22Rv1 (cell line): ENCODE measurements at regions not wholly inside any gene's neighbourhood (a gene's known extent, or its start where the extent isn't known, plus 50 kb on each side); places are given as distances from the start of the nearest gene placed in this dataset.

Experiments used
- ZFX ChIP-seq: fragments of 450-650 bp; IDR thresholded peaks from 2 replicates; pipeline ENCODE4 v1.6.1; 2017; ENCODE audit warnings: antibody characterized with exemption, borderline replicate concordance
- TF ChIP-seq, protein P1 (sequence below): fragments of 450-650 bp; IDR thresholded peaks from 2 replicates; pipeline ENCODE4 v1.5.1; 2017; ENCODE audit warnings: mild to moderate bottlenecking

DNA sequence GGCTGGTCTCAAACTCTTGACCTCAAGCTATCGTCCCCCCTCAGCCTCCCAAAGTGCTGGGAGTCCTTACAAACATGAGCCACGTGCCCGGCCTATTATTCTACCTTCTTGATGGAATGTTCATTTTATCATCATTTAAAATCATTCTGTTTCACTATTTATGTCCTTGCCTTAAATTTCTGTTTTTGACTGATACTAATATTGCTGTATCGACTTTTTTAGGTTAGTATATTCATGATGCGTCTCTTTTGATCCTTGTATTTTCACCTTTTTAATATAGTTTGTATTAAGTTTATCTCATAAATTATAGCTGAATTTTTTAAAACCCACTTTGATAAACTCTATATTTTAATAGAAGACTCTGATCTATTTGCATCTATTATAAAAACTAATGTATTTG is 98.4 kb upstream of the STXBP5 start:
- TF ChIP-seq, protein P1, sequence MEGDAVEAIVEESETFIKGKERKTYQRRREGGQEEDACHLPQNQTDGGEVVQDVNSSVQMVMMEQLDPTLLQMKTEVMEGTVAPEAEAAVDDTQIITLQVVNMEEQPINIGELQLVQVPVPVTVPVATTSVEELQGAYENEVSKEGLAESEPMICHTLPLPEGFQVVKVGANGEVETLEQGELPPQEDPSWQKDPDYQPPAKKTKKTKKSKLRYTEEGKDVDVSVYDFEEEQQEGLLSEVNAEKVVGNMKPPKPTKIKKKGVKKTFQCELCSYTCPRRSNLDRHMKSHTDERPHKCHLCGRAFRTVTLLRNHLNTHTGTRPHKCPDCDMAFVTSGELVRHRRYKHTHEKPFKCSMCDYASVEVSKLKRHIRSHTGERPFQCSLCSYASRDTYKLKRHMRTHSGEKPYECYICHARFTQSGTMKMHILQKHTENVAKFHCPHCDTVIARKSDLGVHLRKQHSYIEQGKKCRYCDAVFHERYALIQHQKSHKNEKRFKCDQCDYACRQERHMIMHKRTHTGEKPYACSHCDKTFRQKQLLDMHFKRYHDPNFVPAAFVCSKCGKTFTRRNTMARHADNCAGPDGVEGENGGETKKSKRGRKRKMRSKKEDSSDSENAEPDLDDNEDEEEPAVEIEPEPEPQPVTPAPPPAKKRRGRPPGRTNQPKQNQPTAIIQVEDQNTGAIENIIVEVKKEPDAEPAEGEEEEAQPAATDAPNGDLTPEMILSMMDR, result no peak
- TF ChIP-seq ZFX, result no peak
